C4-2B (cell line): ENCODE measurements at regions not wholly inside any gene's neighbourhood (a gene's known extent, or its start where the extent isn't known, plus 50 kb on each side); places are given as distances from the start of the nearest gene placed in this dataset.
A peak's percentile ranks its signal among the peaks of the same experiment; 100 is the strongest.

Experiments
- ZFX ChIP-seq: fragments of 450-650 bp; IDR thresholded peaks from 2 replicates; pipeline ENCODE4 v1.6.1; 2017
- TF ChIP-seq, protein P1 (sequence below): fragments of 450-650 bp; conservative IDR thresholded peaks from 2 replicates; pipeline ENCODE4 v1.5.1; 2017; ENCODE audit warnings: mild to moderate bottlenecking

DNA sequence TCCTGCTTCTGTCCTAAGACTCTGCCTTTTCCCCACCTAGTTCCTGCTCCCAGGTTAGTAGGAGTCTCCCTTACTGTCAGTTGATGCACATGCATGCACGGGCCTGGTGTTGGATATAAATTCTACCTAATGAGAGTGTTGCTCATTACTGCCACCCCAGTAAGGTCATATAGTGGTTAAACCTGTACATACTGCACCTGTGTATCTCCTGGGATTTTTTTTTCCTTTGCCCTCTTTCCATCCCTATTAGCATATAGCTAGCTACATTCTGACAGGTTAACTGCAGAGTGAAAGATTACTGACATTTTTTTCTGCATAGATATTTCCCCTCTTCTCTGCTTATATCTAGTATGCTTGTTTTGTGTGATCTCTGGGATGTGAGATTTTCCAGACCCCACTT is 201.5 kb upstream of the PIRT start:
- TF ChIP-seq, protein P1, sequence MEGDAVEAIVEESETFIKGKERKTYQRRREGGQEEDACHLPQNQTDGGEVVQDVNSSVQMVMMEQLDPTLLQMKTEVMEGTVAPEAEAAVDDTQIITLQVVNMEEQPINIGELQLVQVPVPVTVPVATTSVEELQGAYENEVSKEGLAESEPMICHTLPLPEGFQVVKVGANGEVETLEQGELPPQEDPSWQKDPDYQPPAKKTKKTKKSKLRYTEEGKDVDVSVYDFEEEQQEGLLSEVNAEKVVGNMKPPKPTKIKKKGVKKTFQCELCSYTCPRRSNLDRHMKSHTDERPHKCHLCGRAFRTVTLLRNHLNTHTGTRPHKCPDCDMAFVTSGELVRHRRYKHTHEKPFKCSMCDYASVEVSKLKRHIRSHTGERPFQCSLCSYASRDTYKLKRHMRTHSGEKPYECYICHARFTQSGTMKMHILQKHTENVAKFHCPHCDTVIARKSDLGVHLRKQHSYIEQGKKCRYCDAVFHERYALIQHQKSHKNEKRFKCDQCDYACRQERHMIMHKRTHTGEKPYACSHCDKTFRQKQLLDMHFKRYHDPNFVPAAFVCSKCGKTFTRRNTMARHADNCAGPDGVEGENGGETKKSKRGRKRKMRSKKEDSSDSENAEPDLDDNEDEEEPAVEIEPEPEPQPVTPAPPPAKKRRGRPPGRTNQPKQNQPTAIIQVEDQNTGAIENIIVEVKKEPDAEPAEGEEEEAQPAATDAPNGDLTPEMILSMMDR: peak; percentile 19
- TF ChIP-seq ZFX: no peak
